Memory B cell (primary cell): ENCODE measurements at regions not wholly inside any gene's neighbourhood (a gene's known extent, or its start where the extent isn't known, plus 50 kb on each side); places are given as distances from the start of the nearest gene placed in this dataset.

Experiments used
- ATAC-seq: fragments of 150-1000 bp; cut with Tn5 transposase; 2 replicates; pipeline ENCODE4 v1.10.0; 2021; ENCODE audit warnings: low read depth, mild to moderate bottlenecking, moderate library complexity
- DNase-seq, 2 donors: peaks; one replicate each; pipeline ENCODE4 v3.0.0; 2022; ENCODE audit warnings: low spot score in 2 of 2
- H3K27ac Mint-ChIP-seq: one replicate; pipeline ENCODE4 v1.8.0; 2022; ENCODE audit warnings: mild to moderate bottlenecking, moderate library complexity, mixed read lengths
- H3K27me3 Mint-ChIP-seq: one replicate; pipeline ENCODE4 v1.8.0; 2022; ENCODE audit warnings: mixed read lengths
- H3K36me3 Mint-ChIP-seq: one replicate; pipeline ENCODE4 v1.8.0; 2022; ENCODE audit warnings: mild to moderate bottlenecking, mixed read lengths
- H3K4me1 Mint-ChIP-seq: one replicate; pipeline ENCODE4 v1.8.0; 2022; ENCODE audit warnings: mixed read lengths
- H3K4me3 Mint-ChIP-seq: one replicate; pipeline ENCODE4 v1.8.0; 2022; ENCODE audit warnings: mild to moderate bottlenecking, moderate library complexity, mixed read lengths
- H3K9me3 Mint-ChIP-seq: one replicate; pipeline ENCODE4 v1.8.0; 2022; ENCODE audit warnings: mixed read lengths

GRCh38 chr2:103921161-103921560 lies 932.8 kb upstream of the POU3F3 start:
- Mint-ChIP-seq H3K9me3 (peaks cover 8% of the 10 kb centered on the region), H3K36me3 (no peaks in the 10 kb centered on the region), H3K27me3 (no peaks in the 10 kb centered on the region), H3K4me1 (no peaks in the 10 kb centered on the region), H3K27ac (no peak overlapping the region), H3K4me3 (no peak overlapping the region)
- no peak for ATAC-seq
- DNase-seq, result no peak

GRCh38 chr2:103942199-103942598 lies 911.7 kb upstream of the POU3F3 start:
- Mint-ChIP-seq H3K27ac (no peak overlapping the region), H3K9me3 (peaks cover 8% of the 10 kb centered on the region), H3K4me3 (no peak overlapping the region), H3K4me1 (no peaks in the 10 kb centered on the region), H3K36me3 (no peaks in the 10 kb centered on the region), H3K27me3 (no peaks in the 10 kb centered on the region)
- DNase-seq, result no peak
- ATAC-seq, result no peak

- ATAC-seq, result no peak
- no peaks in the 10 kb centered on the region for H3K4me1 Mint-ChIP-seq
- no peak overlapping the region for H3K4me3 Mint-ChIP-seq
- no peak for DNase-seq
- no peak overlapping the region for H3K27ac Mint-ChIP-seq
- H3K27me3 Mint-ChIP-seq, result no peaks in the 10 kb centered on the region
- H3K36me3 Mint-ChIP-seq, result no peaks in the 10 kb centered on the region
- H3K9me3 Mint-ChIP-seq, result peaks cover 9% of the 10 kb centered on the region
Observed at GRCh38 chr2:103945083-103945482, 908.8 kb upstream of the POU3F3 start.

GRCh38 chr2:103959174-103960128 lies 894.5 kb upstream of the POU3F3 start:
- peaks cover 2% of the 10 kb centered on the region for H3K9me3 Mint-ChIP-seq
- no peaks in the 10 kb centered on the region for H3K36me3 Mint-ChIP-seq
- no peaks in the 10 kb centered on the region for H3K27me3 Mint-ChIP-seq
- no peaks in the 10 kb centered on the region for H3K4me1 Mint-ChIP-seq
- no peak for ATAC-seq
- DNase-seq, result no peak
- H3K27ac Mint-ChIP-seq, result no peak overlapping the region
- H3K4me3 Mint-ChIP-seq, result no peak overlapping the region

- DNase-seq (no peak), ATAC-seq (no peak)
- H3K27ac Mint-ChIP-seq, result no peak overlapping the region
- H3K4me1 Mint-ChIP-seq, result no peaks in the 10 kb centered on the region
- H3K4me3 Mint-ChIP-seq, result no peak overlapping the region
- no peaks in the 10 kb centered on the region for H3K36me3 Mint-ChIP-seq
- no peaks in the 10 kb centered on the region for H3K27me3 Mint-ChIP-seq
- H3K9me3 Mint-ChIP-seq, result peaks cover 2% of the 10 kb centered on the region
Observed at GRCh38 chr2:103960129-103960513, 893.8 kb upstream of the POU3F3 start.

GRCh38 chr2:103960951-103961350 lies 893.0 kb upstream of the POU3F3 start:
- ATAC-seq, result no peak
- Mint-ChIP-seq H3K4me3 (no peak overlapping the region), H3K27ac (no peak overlapping the region), H3K4me1 (no peaks in the 10 kb centered on the region), H3K36me3 (no peaks in the 10 kb centered on the region), H3K27me3 (no peaks in the 10 kb centered on the region), H3K9me3 (peaks cover 4% of the 10 kb centered on the region)
- no peak for DNase-seq

- H3K4me3 Mint-ChIP-seq, result no peak overlapping the region
- H3K27me3 Mint-ChIP-seq, result no peaks in the 10 kb centered on the region
- ATAC-seq (no peak), DNase-seq (no peak)
- H3K36me3 Mint-ChIP-seq, result no peaks in the 10 kb centered on the region
- H3K4me1 Mint-ChIP-seq, result no peaks in the 10 kb centered on the region
- H3K9me3 Mint-ChIP-seq, result peaks cover 3% of the 10 kb centered on the region
- H3K27ac Mint-ChIP-seq, result no peak overlapping the region
Observed at GRCh38 chr2:103961862-103962261, 892.1 kb upstream of the POU3F3 start.

GRCh38 chr2:103962670-103963069 lies 891.2 kb upstream of the POU3F3 start:
- Mint-ChIP-seq H3K4me1 (no peaks in the 10 kb centered on the region), H3K27me3 (no peaks in the 10 kb centered on the region), H3K36me3 (no peaks in the 10 kb centered on the region), H3K9me3 (peaks cover 4% of the 10 kb centered on the region), H3K27ac (no peak overlapping the region), H3K4me3 (no peak overlapping the region)
- DNase-seq (no peak), ATAC-seq (no peak)

GRCh38 chr2:103963146-103963725 lies 890.7 kb upstream of the POU3F3 start:
- Mint-ChIP-seq H3K27ac (no peak overlapping the region), H3K27me3 (no peaks in the 10 kb centered on the region), H3K36me3 (no peaks in the 10 kb centered on the region), H3K4me1 (no peaks in the 10 kb centered on the region), H3K9me3 (peaks cover 4% of the 10 kb centered on the region), H3K4me3 (no peak overlapping the region)
- ATAC-seq (no peak), DNase-seq (no peak)

GRCh38 chr2:103977241-103977640 lies 876.7 kb upstream of the POU3F3 start:
- ATAC-seq (no peak), DNase-seq (no peak)
- Mint-ChIP-seq H3K27ac (no peak overlapping the region), H3K9me3 (no peaks in the 10 kb centered on the region), H3K4me1 (no peaks in the 10 kb centered on the region), H3K4me3 (no peak overlapping the region), H3K36me3 (no peaks in the 10 kb centered on the region), H3K27me3 (no peaks in the 10 kb centered on the region)

- H3K9me3 Mint-ChIP-seq, result no peaks in the 10 kb centered on the region
- no peaks in the 10 kb centered on the region for H3K36me3 Mint-ChIP-seq
- H3K27ac Mint-ChIP-seq, result no peak overlapping the region
- no peaks in the 10 kb centered on the region for H3K4me1 Mint-ChIP-seq
- no peaks in the 10 kb centered on the region for H3K27me3 Mint-ChIP-seq
- DNase-seq (no peak), ATAC-seq (no peak)
- no peak overlapping the region for H3K4me3 Mint-ChIP-seq
Observed at GRCh38 chr2:103977668-103978067, 876.2 kb upstream of the POU3F3 start.

GRCh38 chr2:103980401-103980800 lies 873.5 kb upstream of the POU3F3 start:
- ATAC-seq, result no peak
- DNase-seq, result no peak
- H3K27me3 Mint-ChIP-seq, result no peaks in the 10 kb centered on the region
- no peaks in the 10 kb centered on the region for H3K4me1 Mint-ChIP-seq
- no peak overlapping the region for H3K4me3 Mint-ChIP-seq
- no peaks in the 10 kb centered on the region for H3K9me3 Mint-ChIP-seq
- no peak overlapping the region for H3K27ac Mint-ChIP-seq
- H3K36me3 Mint-ChIP-seq, result no peaks in the 10 kb centered on the region

GRCh38 chr2:103982691-103983090 lies 871.2 kb upstream of the POU3F3 start:
- Mint-ChIP-seq H3K36me3 (no peaks in the 10 kb centered on the region), H3K27ac (no peak overlapping the region), H3K27me3 (no peaks in the 10 kb centered on the region), H3K4me3 (no peak overlapping the region), H3K4me1 (no peaks in the 10 kb centered on the region), H3K9me3 (no peaks in the 10 kb centered on the region)
- no peak for ATAC-seq
- no peak for DNase-seq

GRCh38 chr2:103986001-103986400 lies 867.9 kb upstream of the POU3F3 start:
- H3K36me3 Mint-ChIP-seq, result no peaks in the 10 kb centered on the region
- H3K27ac Mint-ChIP-seq, result no peak overlapping the region
- H3K4me3 Mint-ChIP-seq, result no peak overlapping the region
- peaks cover 4% of the 10 kb centered on the region for H3K9me3 Mint-ChIP-seq
- H3K27me3 Mint-ChIP-seq, result no peaks in the 10 kb centered on the region
- DNase-seq (no peak), ATAC-seq (no peak)
- H3K4me1 Mint-ChIP-seq, result no peaks in the 10 kb centered on the region

- H3K27ac Mint-ChIP-seq, result no peak overlapping the region
- H3K9me3 Mint-ChIP-seq, result peaks cover 4% of the 10 kb centered on the region
- no peaks in the 10 kb centered on the region for H3K36me3 Mint-ChIP-seq
- DNase-seq (no peak), ATAC-seq (no peak)
- no peaks in the 10 kb centered on the region for H3K4me1 Mint-ChIP-seq
- H3K27me3 Mint-ChIP-seq, result no peaks in the 10 kb centered on the region
- H3K4me3 Mint-ChIP-seq, result no peak overlapping the region
Observed at GRCh38 chr2:103991591-103991990, 862.3 kb upstream of the POU3F3 start.
